Gastrocnemius medialis (tissue), 4 donors: ENCODE measurements at regions not wholly inside any gene's neighbourhood (a gene's known extent, or its start where the extent isn't known, plus 50 kb on each side); places are given as distances from the start of the nearest gene placed in this dataset.

ENCODE experiments used
- CTCF ChIP-seq, 5 experiments: fragments of 450-650 bp in 3 of 5; fragments of 200-600 bp in 2 of 5; sonication (generic) in 2 of 5; IDR thresholded peaks in 4 of 5; conservative IDR thresholded peaks in 1 of 5; 1 replicate in 4 of 5; 2 replicates in 1 of 5; pipeline ENCODE4 v1.5.1; 2016 to 2019; ENCODE audit warnings: antibody characterized with exemption in 5 of 5, mild to moderate bottlenecking in 3 of 5, moderate library complexity in 3 of 5
- POLR2A ChIP-seq, 2 donors: fragments of 450-650 bp; IDR thresholded peaks; one replicate each; pipeline ENCODE4 v1.6.1; 2017; ENCODE audit warnings: antibody characterized with exemption in 2 of 2, mild to moderate bottlenecking in 2 of 2, moderate library complexity in 2 of 2

- no peak for TF ChIP-seq CTCF (IDR thresholded peaks at IDR 0.05 in 4 of 5, conservative IDR thresholded peaks at IDR 0.05 in 1 of 5)
- no peak for TF ChIP-seq POLR2A (IDR thresholded peaks at IDR 0.05)
These were observed 193.6 kb upstream of the FANCL start for GRCh38 chr2:58434692-58435091.
